OCI-LY3 (cell line): ENCODE measurements at regions not wholly inside any gene's neighbourhood (a gene's known extent, or its start where the extent isn't known, plus 50 kb on each side); places are given as distances from the start of the nearest gene placed in this dataset.

Experiments
- EZH2phosphoT487 ChIP-seq: fragments of 200-600 bp; shearing (Covaris generic); IDR thresholded peaks from 2 replicates; pipeline ENCODE4 v1.6.1; 2018; ENCODE audit warnings: antibody characterized with exemption, mixed run types, low read depth
- TF ChIP-seq, protein P1 (sequence below): fragments of 200-600, 300-600 bp; sonication (generic); IDR thresholded peaks from 2 replicates; pipeline ENCODE4 v1.5.1; 2014; ENCODE audit warnings: antibody characterized with exemption, low read length, low read depth

DNA sequence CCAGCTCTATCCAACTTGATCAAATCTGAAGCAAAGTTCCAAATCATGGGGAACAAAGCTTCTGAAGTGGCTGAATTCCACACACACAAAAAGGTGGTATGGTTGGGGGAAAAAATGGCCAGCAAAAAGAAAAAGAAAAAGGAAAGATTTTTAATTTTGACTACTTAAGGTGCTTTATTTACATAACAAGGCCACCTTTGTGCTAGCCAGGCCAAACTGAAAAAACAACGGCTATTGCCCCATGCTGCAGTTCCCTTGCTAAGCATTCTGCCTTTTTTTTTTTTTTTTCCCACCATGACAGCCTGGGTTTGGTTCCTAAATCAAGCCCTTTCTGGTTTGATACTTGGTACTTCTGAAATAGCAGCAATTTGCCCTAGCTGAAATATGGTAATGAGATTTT is 66.5 kb upstream of the DAZL start:
- TF ChIP-seq, protein P1, sequence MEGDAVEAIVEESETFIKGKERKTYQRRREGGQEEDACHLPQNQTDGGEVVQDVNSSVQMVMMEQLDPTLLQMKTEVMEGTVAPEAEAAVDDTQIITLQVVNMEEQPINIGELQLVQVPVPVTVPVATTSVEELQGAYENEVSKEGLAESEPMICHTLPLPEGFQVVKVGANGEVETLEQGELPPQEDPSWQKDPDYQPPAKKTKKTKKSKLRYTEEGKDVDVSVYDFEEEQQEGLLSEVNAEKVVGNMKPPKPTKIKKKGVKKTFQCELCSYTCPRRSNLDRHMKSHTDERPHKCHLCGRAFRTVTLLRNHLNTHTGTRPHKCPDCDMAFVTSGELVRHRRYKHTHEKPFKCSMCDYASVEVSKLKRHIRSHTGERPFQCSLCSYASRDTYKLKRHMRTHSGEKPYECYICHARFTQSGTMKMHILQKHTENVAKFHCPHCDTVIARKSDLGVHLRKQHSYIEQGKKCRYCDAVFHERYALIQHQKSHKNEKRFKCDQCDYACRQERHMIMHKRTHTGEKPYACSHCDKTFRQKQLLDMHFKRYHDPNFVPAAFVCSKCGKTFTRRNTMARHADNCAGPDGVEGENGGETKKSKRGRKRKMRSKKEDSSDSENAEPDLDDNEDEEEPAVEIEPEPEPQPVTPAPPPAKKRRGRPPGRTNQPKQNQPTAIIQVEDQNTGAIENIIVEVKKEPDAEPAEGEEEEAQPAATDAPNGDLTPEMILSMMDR, result no peak
- no peak for TF ChIP-seq EZH2phosphoT487
